Fibroblast of mammary gland (primary cell): ENCODE measurements at regions not wholly inside any gene's neighbourhood (a gene's known extent, or its start where the extent isn't known, plus 50 kb on each side); places are given as distances from the start of the nearest gene placed in this dataset.

Source experiments
- DNase-seq: peaks from one replicate; pipeline ENCODE4 v3.0.0-alpha.2; 2010; ENCODE audit warnings: low read depth
- H3K4me3 ChIP-seq: 2 replicates; pipeline ENCODE4 v1.5.1; 2011; ENCODE audit warnings: low read depth, mild to moderate bottlenecking, low read length, moderate library complexity; ENCODE audit not compliant: control insufficient read depth
- CTCF ChIP-seq: conservative IDR thresholded peaks from 2 replicates; pipeline ENCODE4 v1.5.1; 2011; ENCODE audit warnings: low read depth, low read length, inconsistent platforms; ENCODE audit not compliant: control insufficient read depth, insufficient read depth

- H3K4me3 ChIP-seq = no peak overlapping the region
- no peak for TF ChIP-seq CTCF
- DNase-seq = no peak
Measured at GRCh38 chr20:7687065-7687464, 253.2 kb downstream of the HAO1 start.

- TF ChIP-seq CTCF = no peak
- H3K4me3 ChIP-seq = no peak overlapping the region
- DNase-seq = no peak
Measured at GRCh38 chr20:7689151-7689550, 251.1 kb downstream of the HAO1 start.

- no peak for TF ChIP-seq CTCF
- DNase-seq = no peak
- no peak overlapping the region for H3K4me3 ChIP-seq
Measured at GRCh38 chr20:7691647-7692269, 248.5 kb downstream of the HAO1 start.

GRCh38 chr20:7692478-7692877 is 247.8 kb downstream of the HAO1 start:
- TF ChIP-seq CTCF = no peak

GRCh38 chr20:7693761-7694160 is 246.5 kb downstream of the HAO1 start:
- DNase-seq = peak; percentile 15
- H3K4me3 ChIP-seq = no peak overlapping the region
- no peak for TF ChIP-seq CTCF

More at GRCh38 chr20:7692478-7692877, 247.8 kb downstream of the HAO1 start:
- no peak for DNase-seq
- H3K4me3 ChIP-seq = no peak overlapping the region

- no peak for TF ChIP-seq CTCF
- no peak overlapping the region for H3K4me3 ChIP-seq
- DNase-seq = peak; percentile 14
Measured at GRCh38 chr20:7695051-7695495, 245.2 kb downstream of the HAO1 start.

GRCh38 chr20:7695635-7696034 is 244.6 kb downstream of the HAO1 start:
- TF ChIP-seq CTCF = no peak
- no peak overlapping the region for H3K4me3 ChIP-seq
- DNase-seq = peak; percentile 39
